ENCODE measurements at regions not wholly inside any gene's neighbourhood (a gene's known extent, or its start where the extent isn't known, plus 50 kb on each side); places are given as distances from the start of the nearest gene placed in this dataset.
"Not testable (repeated sequence)": the region's sequence is repeated elsewhere in the genome, so short reads cannot be mapped to it uniquely, and the experiment has no call there.

GRCh38 chr3:56924700-56925099 lies 123.0 kb upstream of the ARHGEF3 start:
- not testable (repeated sequence) for DNase-seq (ENCODE audit: low read depth in 3 of 3)

GRCh38 chr3:56923526-56924224 lies 121.9 kb upstream of the ARHGEF3 start:
- no peak for DNase-seq (ENCODE audit: low read depth in 3 of 3)

- DNase-seq (ENCODE audit: low read depth in 3 of 3), result no peak
These were observed 120.1 kb upstream of the ARHGEF3 start for GRCh38 chr3:56921573-56922453.

- no peak for DNase-seq (ENCODE audit: low read depth in 3 of 3)
These were observed 118.0 kb upstream of the ARHGEF3 start for GRCh38 chr3:56919797-56920195.

- no peak for DNase-seq (ENCODE audit: low read depth in 3 of 3)
These were observed 117.5 kb upstream of the ARHGEF3 start for GRCh38 chr3:56919137-56919796.

GRCh38 chr3:56918111-56918568 lies 116.4 kb upstream of the ARHGEF3 start:
- peak in 1 of 3 experiments; percentile 23 for DNase-seq (ENCODE audit: low read depth in 3 of 3)

GRCh38 chr3:56917361-56918110 lies 115.8 kb upstream of the ARHGEF3 start:
- DNase-seq (ENCODE audit: low read depth in 3 of 3), result no peak

- no peak for DNase-seq (ENCODE audit: low read depth in 3 of 3)
These were observed 115.1 kb upstream of the ARHGEF3 start for GRCh38 chr3:56916716-56917360.

- DNase-seq (ENCODE audit: low read depth in 3 of 3), result peak; percentile 26 to 44 (median 36)
These were observed 114.3 kb upstream of the ARHGEF3 start for GRCh38 chr3:56915966-56916586.

- no peak for DNase-seq (ENCODE audit: low read depth in 3 of 3)
These were observed 112.9 kb upstream of the ARHGEF3 start for GRCh38 chr3:56914646-56915045.

GRCh38 chr3:56911363-56911762 lies 109.6 kb upstream of the ARHGEF3 start:
- no peak for DNase-seq (ENCODE audit: low read depth in 3 of 3)

GRCh38 chr3:56909349-56909748 lies 107.6 kb upstream of the ARHGEF3 start:
- DNase-seq (ENCODE audit: low read depth in 3 of 3), result no peak

- no peak for DNase-seq (ENCODE audit: low read depth in 3 of 3)
These were observed 106.3 kb upstream of the ARHGEF3 start for GRCh38 chr3:56908004-56908403.

GRCh38 chr3:56904552-56905215 lies 102.9 kb upstream of the ARHGEF3 start:
- no peak for DNase-seq (ENCODE audit: low read depth in 3 of 3)

- DNase-seq (ENCODE audit: low read depth in 3 of 3), result no peak
These were observed 101.6 kb upstream of the ARHGEF3 start for GRCh38 chr3:56903231-56903782.

GRCh38 chr3:56902468-56903160 lies 100.9 kb upstream of the ARHGEF3 start:
- DNase-seq (ENCODE audit: low read depth in 3 of 3), result no peak

- DNase-seq (ENCODE audit: low read depth in 3 of 3), result no peak
These were observed 99.1 kb upstream of the ARHGEF3 start for GRCh38 chr3:56900801-56901200.

GRCh38 chr3:56899851-56900250 lies 98.1 kb upstream of the ARHGEF3 start:
- no peak for DNase-seq (ENCODE audit: low read depth in 3 of 3)

GRCh38 chr3:56899078-56899477 lies 97.3 kb upstream of the ARHGEF3 start:
- no peak for DNase-seq (ENCODE audit: low read depth in 3 of 3)

All from stimulated activated CD4-positive, alpha-beta T cell treated with anti-CD3 and anti-CD28 coated beads, TNF-alpha, amount 100 ng/mL, for 4 hours (primary cell).